GM08714 (cell line): ENCODE measurements at regions not wholly inside any gene's neighbourhood (a gene's known extent, or its start where the extent isn't known, plus 50 kb on each side); places are given as distances from the start of the nearest gene placed in this dataset.
A peak's percentile ranks its signal among the peaks of the same experiment; 100 is the strongest.
"Not testable (repeated sequence)": the region's sequence is repeated elsewhere in the genome, so short reads cannot be mapped to it uniquely, and the experiment has no call there.

Source experiments
- H3K4me3 ChIP-seq: fragments of 200-500 bp; sonication (Bioruptor generic); 2 replicates; pipeline ENCODE4 v1.5.1; 2014; ENCODE audit warnings: mild to moderate bottlenecking, low read length, inconsistent platforms
- ZNF274 ChIP-seq: IDR thresholded peaks from 2 replicates; pipeline ENCODE4 v1.6.1; 2012; ENCODE audit warnings: mild to moderate bottlenecking, low read depth, low read length

- H3K4me3 ChIP-seq = no peak overlapping the region
- no peak for TF ChIP-seq ZNF274
Observed at GRCh38 chr9:129427149-129427548, 193.8 kb downstream of the C9orf50 start.

GRCh38 chr9:129423755-129424154 lies 197.1 kb downstream of the C9orf50 start:
- H3K4me3 ChIP-seq = not testable (repeated sequence)

GRCh38 chr9:129423216-129423615 lies 197.7 kb downstream of the C9orf50 start:
- TF ChIP-seq ZNF274 = no peak
- no peak overlapping the region for H3K4me3 ChIP-seq

- H3K4me3 ChIP-seq = no peak overlapping the region
- no peak for TF ChIP-seq ZNF274
Observed at GRCh38 chr9:129422843-129423192, 198.1 kb downstream of the C9orf50 start.

- H3K4me3 ChIP-seq = no peak overlapping the region
- TF ChIP-seq ZNF274 = no peak
Observed at GRCh38 chr9:129422032-129422842, 198.7 kb downstream of the C9orf50 start.

GRCh38 chr9:129421371-129421770 lies 199.5 kb downstream of the C9orf50 start:
- H3K4me3 ChIP-seq = no peak overlapping the region
- no peak for TF ChIP-seq ZNF274

GRCh38 chr9:129420721-129421120 lies 200.2 kb downstream of the C9orf50 start:
- H3K4me3 ChIP-seq = no peak overlapping the region
- TF ChIP-seq ZNF274 = no peak

- H3K4me3 ChIP-seq = no peak overlapping the region
- TF ChIP-seq ZNF274 = no peak
Observed at GRCh38 chr9:129419382-129419899, 201.5 kb downstream of the C9orf50 start.

GRCh38 chr9:129418451-129418850 lies 202.4 kb downstream of the C9orf50 start:
- no peak overlapping the region for H3K4me3 ChIP-seq
- TF ChIP-seq ZNF274 = no peak

GRCh38 chr9:129416821-129417539 lies 203.9 kb downstream of the C9orf50 start:
- H3K4me3 ChIP-seq = no peak overlapping the region
- TF ChIP-seq ZNF274 = no peak

- no peak overlapping the region for H3K4me3 ChIP-seq
- TF ChIP-seq ZNF274 = no peak
Observed at GRCh38 chr9:129415942-129416651, 204.8 kb downstream of the C9orf50 start.

- TF ChIP-seq ZNF274 = no peak
Observed at GRCh38 chr9:129414993-129415941, 205.6 kb downstream of the C9orf50 start.

GRCh38 chr9:129414377-129414992 lies 206.4 kb downstream of the C9orf50 start:
- H3K4me3 ChIP-seq = peak overlapping the region; percentile 50; the same call in 1 of the 2 replicates
- no peak for TF ChIP-seq ZNF274

More at GRCh38 chr9:129414993-129415941, 205.6 kb downstream of the C9orf50 start:
- no peak overlapping the region for H3K4me3 ChIP-seq
